WTC11 (cell line): ENCODE measurements at regions not wholly inside any gene's neighbourhood (a gene's known extent, or its start where the extent isn't known, plus 50 kb on each side); places are given as distances from the start of the nearest gene placed in this dataset.

Source experiments
- ATAC-seq: fragments of 200-7000 bp; cut with Tn5 transposase; 2 replicates; pipeline ENCODE4 v1.10.0; 2021; ENCODE audit warnings: mild to moderate bottlenecking, moderate library complexity
- CTCF ChIA-PET: fragments of 300-600 bp; sonication (Branson Sonifier 250); formaldehyde crosslinking; loops from one replicate; lab custom pipeline; 2021; ENCODE audit warnings: antibody characterized with exemption; lab: Charles Lee
- POLR2A ChIA-PET: fragments of 350-600 bp; sonication (Branson Sonifier 250); formaldehyde crosslinking; loops from one replicate; lab custom pipeline; 2021; ENCODE audit warnings: antibody characterized with exemption; lab: Charles Lee
- DNase-seq: peaks from one replicate; pipeline ENCODE4 v3.0.0; 2021; ENCODE audit warnings: low spot score
- H3K27ac Mint-ChIP-seq: 2 replicates; pipeline ENCODE4 v1.8.0; 2021; ENCODE audit warnings: mixed read lengths
- H3K27me3 Mint-ChIP-seq: 2 replicates; pipeline ENCODE4 v1.8.0; 2021; ENCODE audit warnings: low read depth, mild to moderate bottlenecking, moderate library complexity, mixed read lengths
- H3K36me3 Mint-ChIP-seq: 2 replicates; pipeline ENCODE4 v1.8.0; 2021; ENCODE audit warnings: mixed read lengths
- H3K4me1 Mint-ChIP-seq: 2 replicates; pipeline ENCODE4 v1.8.0; 2022; ENCODE audit warnings: mixed read lengths
- H3K4me3 Mint-ChIP-seq: 2 replicates; pipeline ENCODE4 v1.8.0; 2021; ENCODE audit warnings: mild to moderate bottlenecking, moderate library complexity, mixed read lengths
- H3K9me3 Mint-ChIP-seq: 2 replicates; pipeline ENCODE4 v1.8.0; 2021; ENCODE audit warnings: mixed read lengths
- AR ChIP-seq: fragments of 250-450 bp; sonication (Bioruptor Pico); IDR thresholded peaks from 2 replicates; pipeline ENCODE4 v1.9.0; 2021; ENCODE audit warnings: mild to moderate bottlenecking
- ARID4B ChIP-seq: sonication (generic); formaldehyde crosslinking; IDR thresholded peaks from 2 replicates; pipeline ENCODE4 v1.8.0; 2023; ENCODE audit warnings: missing genetic modification reagents, mild to moderate bottlenecking, borderline replicate concordance
- ATF1 ChIP-seq: sonication (generic); formaldehyde crosslinking; IDR thresholded peaks from 2 replicates; pipeline ENCODE4 v1.8.1; 2023; ENCODE audit warnings: mild to moderate bottlenecking, moderate library complexity, missing genetic modification reagents
- ATF2 ChIP-seq: sonication (generic); formaldehyde crosslinking; IDR thresholded peaks from 2 replicates; pipeline ENCODE4 v1.8.1; 2022; ENCODE audit warnings: low read depth, missing genetic modification reagents, borderline replicate concordance
- CREB1 ChIP-seq: sonication (generic); formaldehyde crosslinking; IDR thresholded peaks from 2 replicates; pipeline ENCODE4 v1.8.0; 2023; ENCODE audit warnings: mild to moderate bottlenecking, missing genetic modification reagents
- CREM ChIP-seq: sonication (generic); formaldehyde crosslinking; IDR thresholded peaks from 2 replicates; pipeline ENCODE4 v1.8.1; 2022; ENCODE audit warnings: mild to moderate bottlenecking, missing genetic modification reagents, moderate library complexity
- GRHL2 ChIP-seq: fragments of 250-450 bp; sonication (Bioruptor Pico); IDR thresholded peaks from 2 replicates; pipeline ENCODE4 v1.8.0; 2022; ENCODE audit warnings: mild to moderate bottlenecking, moderate library complexity; ENCODE audit not compliant: insufficient replicate concordance, severe bottlenecking
- JUN ChIP-seq: sonication (generic); formaldehyde crosslinking; IDR thresholded peaks from 2 replicates; pipeline ENCODE4 v1.8.0; 2023; ENCODE audit warnings: mild to moderate bottlenecking, missing genetic modification reagents
- MLX ChIP-seq: sonication (generic); formaldehyde crosslinking; IDR thresholded peaks from 2 replicates; pipeline ENCODE4 v1.8.1; 2023; ENCODE audit warnings: mild to moderate bottlenecking, missing genetic modification reagents, moderate library complexity
- MYBL2 ChIP-seq: sonication (generic); formaldehyde crosslinking; IDR thresholded peaks from 2 replicates; pipeline ENCODE4 v1.8.1; 2023; ENCODE audit warnings: mild to moderate bottlenecking, moderate library complexity, missing genetic modification reagents
- NR3C1 ChIP-seq: sonication (generic); formaldehyde crosslinking; conservative IDR thresholded peaks from 2 replicates; pipeline ENCODE4 v1.8.1; 2023; ENCODE audit warnings: low read depth, mild to moderate bottlenecking, missing genetic modification reagents
- RELA ChIP-seq: sonication (generic); formaldehyde crosslinking; IDR thresholded peaks from 2 replicates; pipeline ENCODE4 v1.8.1; 2022; ENCODE audit warnings: missing genetic modification reagents, mild to moderate bottlenecking, borderline replicate concordance
- STAT6 ChIP-seq: sonication (generic); formaldehyde crosslinking; conservative IDR thresholded peaks from 2 replicates; pipeline ENCODE4 v1.8.1; 2023; ENCODE audit warnings: mild to moderate bottlenecking, low read depth, missing genetic modification reagents, moderate library complexity
- TCF7 ChIP-seq: sonication (generic); formaldehyde crosslinking; IDR thresholded peaks from 2 replicates; pipeline ENCODE4 v1.8.0; 2022; ENCODE audit warnings: mild to moderate bottlenecking, low read depth, missing genetic modification reagents, moderate library complexity
- USF2 ChIP-seq: sonication (generic); formaldehyde crosslinking; IDR thresholded peaks from 2 replicates; pipeline ENCODE4 v1.8.1; 2023; ENCODE audit warnings: mild to moderate bottlenecking, missing genetic modification reagents, moderate library complexity
- ZBTB21 ChIP-seq: sonication (generic); formaldehyde crosslinking; IDR thresholded peaks from 2 replicates; pipeline ENCODE4 v1.8.1; 2023; ENCODE audit warnings: mild to moderate bottlenecking, missing genetic modification reagents, borderline replicate concordance
- ZNF416 ChIP-seq: fragments of 250-450 bp; sonication (Bioruptor Pico); IDR thresholded peaks from 2 replicates; pipeline ENCODE4 v1.9.0; 2021; ENCODE audit warnings: mild to moderate bottlenecking, inconsistent platforms

- TF ChIP-seq ATF2, result no peak
- TF ChIP-seq GRHL2 (CRISPR knock-in tag), result no peak
- TF ChIP-seq ATF1 (CRISPR knock-in tag), result no peak
- no peak for TF ChIP-seq USF2 (CRISPR knock-in tag)
- TF ChIP-seq, all 79 proteins: peak for 0
Measured at GRCh38 chr6:98384801-98385200, 449.6 kb upstream of the POU3F2 start (continued).

GRCh38 chr6:98395610-98396166, 438.7 kb upstream of the POU3F2 start:
- Mint-ChIP-seq H3K4me1 (no peaks in the 10 kb centered on the region), H3K27ac (no peak overlapping the region), H3K9me3 (0 out of 2 replicates have a peak, but pooled peaks cover 3% of the 10 kb centered on the region), H3K36me3 (no peaks in the 10 kb centered on the region), H3K27me3 (no peaks in the 10 kb centered on the region), H3K4me3 (no peak overlapping the region)
- TF ChIP-seq TCF7 (CRISPR knock-in tag) (no peak), ZBTB21 (CRISPR knock-in tag) (no peak), JUN (CRISPR knock-in tag) (no peak), MYBL2 (CRISPR knock-in tag) (no peak), CREB1 (no peak), MLX (CRISPR knock-in tag) (no peak), STAT6 (CRISPR knock-in tag) (no peak)
- DNase-seq (no peak), ATAC-seq (no peak)
- ChIA-PET POLR2A (no interaction called here), CTCF (no interaction called here)

GRCh38 chr6:98416027-98416426, 418.3 kb upstream of the POU3F2 start:
- peaks cover 32% of the 10 kb centered on the region for H3K9me3 Mint-ChIP-seq
- peak overlapping the region; percentile 55 for H3K4me3 Mint-ChIP-seq
- H3K36me3 Mint-ChIP-seq, result peaks cover 28% of the 10 kb centered on the region
- no peaks in the 10 kb centered on the region for H3K27me3 Mint-ChIP-seq
- ChIA-PET POLR2A (no interaction called here), CTCF (no interaction called here)
- ATAC-seq (no peak), DNase-seq (no peak)
- H3K4me1 Mint-ChIP-seq, result peaks cover 10% of the 10 kb centered on the region
- no peak overlapping the region for H3K27ac Mint-ChIP-seq
- TF ChIP-seq CREM, result no peak
- TF ChIP-seq ARID4B (CRISPR knock-in tag), result no peak
- no peak for TF ChIP-seq AR
- TF ChIP-seq NR3C1 (CRISPR knock-in tag), result no peak
- TF ChIP-seq ZNF416, result no peak
- no peak for TF ChIP-seq RELA (CRISPR knock-in tag)
